HG03565 (cell line): ENCODE measurements at regions not wholly inside any gene's neighbourhood (a gene's known extent, or its start where the extent isn't known, plus 50 kb on each side); places are given as distances from the start of the nearest gene placed in this dataset.

Source experiments
- ATAC-seq: cut with Tn5 transposase; IDR thresholded peaks from one replicate; pipeline ENCODE4 v1.9.1; 2021; ENCODE audit warnings: mild to moderate bottlenecking, moderate library complexity; ENCODE audit not compliant: unreplicated experiment

GRCh38 chr20:20939006-20939405 is 167.2 kb downstream of the LINC00237 start:
- ATAC-seq: no peak

- ATAC-seq: no peak
Observed at GRCh38 chr20:20938599-20938998, 167.6 kb downstream of the LINC00237 start.

GRCh38 chr20:20938131-20938530 is 168.0 kb downstream of the LINC00237 start:
- no peak for ATAC-seq

- no peak for ATAC-seq
Observed at GRCh38 chr20:20933142-20933958, 172.8 kb downstream of the LINC00237 start.

- ATAC-seq: no peak
Observed at GRCh38 chr20:20932156-20932555, 174.0 kb downstream of the LINC00237 start.

- no peak for ATAC-seq
Observed at GRCh38 chr20:20931632-20932031, 174.5 kb downstream of the LINC00237 start.

GRCh38 chr20:20931024-20931423 is 175.1 kb downstream of the LINC00237 start:
- no peak for ATAC-seq

- ATAC-seq: no peak
Observed at GRCh38 chr20:20930500-20930899, 175.7 kb downstream of the LINC00237 start.

- no peak for ATAC-seq
Observed at GRCh38 chr20:20929341-20929740, 176.8 kb downstream of the LINC00237 start.

GRCh38 chr20:20926222-20926905 is 179.8 kb downstream of the LINC00237 start:
- no peak for ATAC-seq

- ATAC-seq: no peak
Observed at GRCh38 chr20:20920433-20920832, 185.7 kb downstream of the LINC00237 start.

GRCh38 chr20:20915844-20916243 is 190.3 kb downstream of the LINC00237 start:
- ATAC-seq: no peak

GRCh38 chr20:20904501-20904831 is 192.0 kb upstream of the RALGAPA2 start:
- ATAC-seq: no peak

GRCh38 chr20:20903773-20904500 is 191.5 kb upstream of the RALGAPA2 start:
- ATAC-seq: no peak

- no peak for ATAC-seq
Observed at GRCh38 chr20:20897922-20898321, 185.5 kb upstream of the RALGAPA2 start.

GRCh38 chr20:20897145-20897544 is 184.7 kb upstream of the RALGAPA2 start:
- no peak for ATAC-seq

GRCh38 chr20:20896606-20897005 is 184.2 kb upstream of the RALGAPA2 start:
- ATAC-seq: no peak

- no peak for ATAC-seq
Observed at GRCh38 chr20:20895537-20895936, 183.1 kb upstream of the RALGAPA2 start.

GRCh38 chr20:20894753-20895152 is 182.3 kb upstream of the RALGAPA2 start:
- no peak for ATAC-seq

GRCh38 chr20:20894280-20894679 is 181.8 kb upstream of the RALGAPA2 start:
- ATAC-seq: no peak

- no peak for ATAC-seq
Observed at GRCh38 chr20:20892328-20892727, 179.9 kb upstream of the RALGAPA2 start.

- ATAC-seq: no peak
Observed at GRCh38 chr20:20890751-20891150, 178.3 kb upstream of the RALGAPA2 start.
